ENCODE measurements at regions not wholly inside any gene's neighbourhood (a gene's known extent, or its start where the extent isn't known, plus 50 kb on each side); places are given as distances from the start of the nearest gene placed in this dataset.

DNA sequence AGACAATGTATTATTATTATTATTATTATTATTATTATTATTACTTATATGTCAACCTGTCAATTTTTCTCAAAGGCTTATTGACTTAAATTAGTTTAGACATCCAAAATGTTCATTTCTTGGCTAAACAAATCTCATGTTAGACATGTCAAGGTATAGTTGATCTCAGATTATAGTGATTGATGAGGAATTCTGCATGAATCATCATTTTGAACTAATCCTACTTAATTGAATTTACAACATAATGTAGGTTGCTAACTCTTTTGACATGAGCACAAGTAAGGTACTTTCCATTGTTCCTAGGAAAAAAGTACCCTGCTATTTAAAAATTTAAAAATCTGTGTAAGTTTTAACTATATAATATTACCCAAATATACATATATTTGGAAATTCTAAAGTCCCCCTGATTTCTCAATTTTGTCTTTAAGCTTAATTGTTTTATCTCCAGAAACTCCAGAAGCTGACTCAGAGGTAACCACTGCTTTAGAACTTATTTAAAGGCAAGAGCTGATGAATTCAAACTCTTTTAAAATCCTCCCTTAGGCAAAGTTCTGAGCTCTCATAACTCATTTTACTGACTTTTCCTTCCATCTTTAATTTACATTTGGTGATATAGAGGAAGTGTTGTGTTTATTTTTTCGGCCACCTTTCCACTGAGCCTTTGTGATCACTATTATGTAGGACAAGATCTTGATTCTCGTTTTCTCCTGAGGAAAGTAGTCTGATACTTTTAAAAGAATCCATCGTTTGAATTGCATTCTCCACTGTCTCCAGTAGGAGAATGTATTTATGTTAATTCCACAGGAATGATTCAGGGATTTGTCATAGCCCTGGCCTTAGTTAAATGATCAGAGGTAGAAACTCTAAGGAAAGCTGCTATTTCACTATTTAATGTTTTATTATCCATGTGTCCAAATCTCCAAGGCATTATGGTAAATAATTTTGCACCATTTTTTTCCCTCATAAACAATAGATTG lies 1304.5 kb downstream of the AACS start:
- Histone ChIP-seq H3K9me3 (ENCODE audit: control insufficient read depth, insufficient read depth, low read length) (no peaks in the 10 kb centered on the region), H3K36me3 (ENCODE audit: insufficient read depth, low read length) (no peaks in the 10 kb centered on the region)

DNA sequence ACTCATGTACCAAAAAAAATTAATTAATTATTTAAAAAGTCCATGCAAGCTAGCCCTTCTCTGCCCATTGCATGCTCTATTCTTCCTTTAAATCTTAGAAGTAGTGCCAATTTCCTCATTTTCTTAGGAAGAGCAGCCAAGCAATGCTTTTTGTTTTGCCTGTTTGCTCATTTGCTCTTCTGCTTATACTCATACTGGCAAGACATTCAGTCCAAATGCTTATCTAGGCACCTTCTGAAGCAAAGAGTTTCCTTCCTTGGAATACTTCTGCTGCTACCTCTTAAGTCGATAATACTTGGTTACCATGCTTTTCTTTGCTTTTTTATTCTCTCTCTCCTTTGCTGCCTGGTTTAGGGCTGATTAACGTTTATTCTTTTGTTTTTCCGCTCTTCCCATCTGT lies 1318.3 kb downstream of the AACS start:
- no peaks in the 10 kb centered on the region; the same call in 1 of the 2 replicates for H3K9me3 ChIP-seq (ENCODE audit: control insufficient read depth, insufficient read depth, low read length)

More for the DNA sequence above, 1304.5 kb downstream of the AACS start:
- no peak overlapping the region for H3K9ac ChIP-seq (ENCODE audit: low read depth, low read length)
- H3K4me1 ChIP-seq (ENCODE audit: insufficient read depth, low read length): peaks cover 8% of the 10 kb centered on the region; the same call in 1 of the 2 replicates

GRCh38 chr12:126384026-126384564 lies 1318.9 kb downstream of the AACS start:
- H3K4me1 ChIP-seq (ENCODE audit: insufficient read depth, low read length): peaks cover 14% of the 10 kb centered on the region; the same call in 1 of the 2 replicates
- no peaks in the 10 kb centered on the region for H3K36me3 ChIP-seq (ENCODE audit: insufficient read depth, low read length)
- H3K9me3 ChIP-seq (ENCODE audit: control insufficient read depth, insufficient read depth, low read length): no peaks in the 10 kb centered on the region; the same call in 1 of the 2 replicates
- H3K9ac ChIP-seq (ENCODE audit: low read depth, low read length): no peak overlapping the region

More for the DNA sequence above, 1318.3 kb downstream of the AACS start:
- Histone ChIP-seq H3K4me1 (ENCODE audit: insufficient read depth, low read length) (peaks cover 14% of the 10 kb centered on the region; the same call in 1 of the 2 replicates), H3K36me3 (ENCODE audit: insufficient read depth, low read length) (no peaks in the 10 kb centered on the region), H3K9ac (ENCODE audit: low read depth, low read length) (no peak overlapping the region)

DNA sequence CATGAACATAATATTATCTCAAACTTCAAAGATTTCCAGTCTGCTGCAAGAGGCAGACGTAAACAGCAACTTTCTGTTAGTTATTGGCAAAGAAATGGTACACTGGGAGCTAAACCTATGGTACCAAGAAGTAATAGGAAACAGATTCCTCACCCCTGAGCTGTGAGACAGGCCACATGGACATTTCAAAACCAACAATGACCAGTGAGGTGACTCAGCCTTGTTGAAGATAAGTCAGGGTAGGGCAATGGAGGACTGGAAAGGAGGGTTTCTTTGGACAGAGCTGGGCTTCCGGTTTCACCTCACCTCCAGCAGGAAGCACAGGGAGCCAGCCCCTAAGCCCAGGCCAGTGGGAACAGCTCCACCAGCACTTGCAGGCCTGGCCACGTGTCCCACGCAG lies 1320.5 kb downstream of the AACS start:
- peaks cover 9% of the 10 kb centered on the region; the same call in 1 of the 2 replicates for H3K4me1 ChIP-seq (ENCODE audit: insufficient read depth, low read length)
- no peak overlapping the region for H3K9ac ChIP-seq (ENCODE audit: low read depth, low read length)
- no peaks in the 10 kb centered on the region for H3K36me3 ChIP-seq (ENCODE audit: insufficient read depth, low read length)
- H3K9me3 ChIP-seq (ENCODE audit: control insufficient read depth, insufficient read depth, low read length): no peaks in the 10 kb centered on the region; the same call in 1 of the 2 replicates

DNA sequence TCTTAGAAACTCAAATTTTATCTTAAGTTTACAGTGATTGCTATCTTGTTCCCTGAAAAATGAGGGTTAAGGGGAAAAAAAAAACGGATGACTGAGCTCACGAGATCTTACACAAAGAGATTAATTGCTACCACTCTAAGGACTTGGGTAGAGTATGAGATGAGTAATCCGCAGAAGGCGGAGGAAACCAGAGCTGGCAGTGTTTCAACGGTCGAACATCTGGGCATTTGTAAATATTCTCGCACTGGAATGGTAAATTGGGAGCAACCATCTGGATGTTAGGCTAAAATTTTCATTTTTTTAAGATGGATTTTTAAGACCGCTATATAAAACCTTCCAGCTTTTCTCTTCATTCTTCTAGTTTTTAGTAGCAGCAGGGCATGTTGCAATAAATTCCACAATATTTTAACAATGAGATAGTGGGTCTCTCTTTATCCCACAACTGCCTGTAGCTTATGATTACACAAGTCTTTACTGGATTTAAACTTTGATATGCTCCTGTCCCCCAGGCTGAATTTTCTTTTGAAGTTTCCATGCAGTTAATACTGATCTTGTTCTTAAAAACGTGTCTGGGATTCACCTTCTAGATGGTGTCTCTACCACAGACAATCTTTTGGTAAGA lies 1324.1 kb downstream of the AACS start:
- H3K9me3 ChIP-seq (ENCODE audit: control insufficient read depth, insufficient read depth, low read length): no peaks in the 10 kb centered on the region
- peaks cover 9% of the 10 kb centered on the region; the same call in 1 of the 2 replicates for H3K4me1 ChIP-seq (ENCODE audit: insufficient read depth, low read length)
- H3K36me3 ChIP-seq (ENCODE audit: insufficient read depth, low read length): no peaks in the 10 kb centered on the region
- no peak overlapping the region for H3K9ac ChIP-seq (ENCODE audit: low read depth, low read length)

DNA sequence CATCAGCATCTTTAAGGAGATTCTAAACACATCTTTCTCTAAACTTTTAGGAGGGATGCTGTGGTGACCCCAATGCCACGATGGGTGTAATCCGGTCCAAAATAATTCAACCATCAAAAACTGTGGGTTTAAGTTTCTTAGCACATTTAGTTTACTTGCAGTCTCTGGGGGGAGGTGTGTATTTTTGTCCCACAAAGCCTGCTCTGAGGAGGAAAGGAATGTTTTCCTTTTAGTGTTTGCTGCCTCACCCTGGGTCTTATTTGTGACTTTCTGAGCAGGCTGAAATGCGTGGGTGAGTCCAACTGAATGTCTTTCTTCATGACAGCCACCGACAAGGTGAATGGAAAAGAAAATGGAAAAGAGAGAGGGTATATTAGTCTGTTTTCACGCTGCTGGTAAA lies 1324.7 kb downstream of the AACS start:
- Histone ChIP-seq H3K9me3 (ENCODE audit: control insufficient read depth, insufficient read depth, low read length) (no peaks in the 10 kb centered on the region), H3K9ac (ENCODE audit: low read depth, low read length) (no peak overlapping the region), H3K4me1 (ENCODE audit: insufficient read depth, low read length) (peaks cover 5% of the 10 kb centered on the region; the same call in 1 of the 2 replicates), H3K36me3 (ENCODE audit: insufficient read depth, low read length) (no peaks in the 10 kb centered on the region)

GRCh38 chr12:126390969-126391566 lies 1325.8 kb downstream of the AACS start:
- no peaks in the 10 kb centered on the region for H3K4me1 ChIP-seq (ENCODE audit: insufficient read depth, low read length)
- H3K36me3 ChIP-seq (ENCODE audit: insufficient read depth, low read length): no peaks in the 10 kb centered on the region
- H3K9me3 ChIP-seq (ENCODE audit: control insufficient read depth, insufficient read depth, low read length): no peaks in the 10 kb centered on the region
- H3K9ac ChIP-seq (ENCODE audit: low read depth, low read length): no peak overlapping the region

DNA sequence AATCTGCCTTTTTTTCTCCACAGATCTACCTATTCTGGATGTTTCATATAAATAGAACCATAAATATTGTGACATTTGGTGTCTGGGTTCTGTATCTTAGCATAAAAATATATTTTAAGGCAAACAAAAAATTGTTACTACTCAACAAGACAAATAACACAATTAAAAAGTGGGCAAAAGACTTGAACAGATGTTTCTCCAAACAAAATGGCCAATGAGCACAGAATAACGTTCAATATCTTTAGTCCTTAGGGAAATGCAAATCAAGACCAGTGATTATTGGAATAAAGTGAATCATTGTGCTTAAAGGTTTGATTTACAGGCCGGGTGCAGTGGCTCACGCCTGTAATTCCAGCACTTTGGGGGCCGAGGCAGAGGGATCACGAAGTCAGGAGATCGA lies 1331.3 kb downstream of the AACS start:
- H3K36me3 ChIP-seq (ENCODE audit: insufficient read depth, low read length): no peaks in the 10 kb centered on the region
- no peak overlapping the region for H3K9ac ChIP-seq (ENCODE audit: low read depth, low read length)
- no peaks in the 10 kb centered on the region for H3K4me1 ChIP-seq (ENCODE audit: insufficient read depth, low read length)
- 0 out of 2 replicates have a peak, but pooled peaks cover 4% of the 10 kb centered on the region for H3K9me3 ChIP-seq (ENCODE audit: control insufficient read depth, insufficient read depth, low read length)

DNA sequence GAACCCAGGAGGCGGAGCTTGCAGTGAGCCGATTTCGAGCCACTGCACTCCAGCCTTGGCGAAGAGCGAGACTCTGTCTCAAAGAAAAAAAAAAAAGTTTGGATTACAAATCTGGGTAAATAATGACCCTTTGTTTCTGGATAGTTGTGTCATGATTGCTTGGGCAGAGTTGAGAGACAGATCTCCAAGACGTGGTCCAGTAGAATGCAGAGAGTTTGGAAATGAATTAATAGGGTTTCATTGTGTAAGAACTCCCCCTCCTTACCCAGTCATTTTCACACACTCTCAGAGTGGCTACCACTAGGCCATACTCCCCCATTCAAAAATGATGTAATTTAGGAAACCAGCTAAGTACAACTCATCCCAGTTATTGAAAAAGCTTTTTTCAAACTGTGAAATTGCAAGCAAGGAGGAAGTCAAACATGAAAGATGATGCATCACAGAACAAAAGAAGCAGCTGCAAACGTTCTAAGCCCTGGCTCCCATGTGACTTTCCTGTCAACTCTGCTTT lies 1331.9 kb downstream of the AACS start:
- Histone ChIP-seq H3K4me1 (ENCODE audit: insufficient read depth, low read length) (no peaks in the 10 kb centered on the region), H3K9ac (ENCODE audit: low read depth, low read length) (no peak overlapping the region), H3K9me3 (ENCODE audit: control insufficient read depth, insufficient read depth, low read length) (0 out of 2 replicates have a peak, but pooled peaks cover 4% of the 10 kb centered on the region), H3K36me3 (ENCODE audit: insufficient read depth, low read length) (no peaks in the 10 kb centered on the region)

DNA sequence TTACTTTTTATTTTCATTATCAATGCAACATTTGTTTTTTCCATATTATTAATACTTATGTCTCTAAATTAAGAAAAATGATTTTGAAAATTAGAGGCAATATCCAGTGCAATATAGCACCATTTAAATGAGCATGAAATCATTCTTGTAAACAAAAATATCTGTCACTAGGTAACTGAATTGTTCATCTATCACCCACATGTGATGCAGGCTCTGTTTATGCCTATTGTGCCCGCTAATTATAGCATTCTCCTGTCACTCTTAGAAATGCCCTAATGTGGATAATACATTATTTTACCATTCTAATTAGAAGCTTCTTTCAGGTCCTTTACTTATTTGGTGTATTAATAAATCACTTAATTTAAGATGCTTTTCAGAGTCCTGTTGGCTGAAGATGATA lies 1332.4 kb downstream of the AACS start:
- 0 out of 2 replicates have a peak, but pooled peaks cover 4% of the 10 kb centered on the region for H3K9me3 ChIP-seq (ENCODE audit: control insufficient read depth, insufficient read depth, low read length)
- H3K4me1 ChIP-seq (ENCODE audit: insufficient read depth, low read length): no peaks in the 10 kb centered on the region
- no peaks in the 10 kb centered on the region for H3K36me3 ChIP-seq (ENCODE audit: insufficient read depth, low read length)
- H3K9ac ChIP-seq (ENCODE audit: low read depth, low read length): no peak overlapping the region

DNA sequence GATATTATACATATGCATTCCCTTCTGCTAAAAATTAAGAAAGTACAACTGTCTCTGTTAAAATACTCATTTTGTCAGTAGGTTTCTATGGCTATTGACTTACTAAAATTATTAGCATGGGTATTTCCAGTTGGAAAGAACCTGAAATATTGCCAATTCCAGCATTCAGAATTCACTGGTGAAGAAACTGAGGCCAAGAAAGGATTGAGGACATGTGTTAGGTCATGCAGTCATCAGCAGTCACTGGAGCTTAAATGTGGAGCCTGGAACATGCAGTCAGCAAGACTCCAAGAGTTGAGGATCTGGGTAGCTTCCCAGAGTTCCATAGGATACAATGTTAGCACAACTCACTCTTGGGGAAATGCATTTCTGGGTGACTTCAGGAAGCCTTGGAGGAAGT lies 1335.6 kb downstream of the AACS start:
- Histone ChIP-seq H3K36me3 (ENCODE audit: insufficient read depth, low read length) (no peaks in the 10 kb centered on the region), H3K4me1 (ENCODE audit: insufficient read depth, low read length) (no peaks in the 10 kb centered on the region), H3K9ac (ENCODE audit: low read depth, low read length) (no peak overlapping the region), H3K9me3 (ENCODE audit: control insufficient read depth, insufficient read depth, low read length) (0 out of 2 replicates have a peak, but pooled peaks cover 4% of the 10 kb centered on the region)

GRCh38 chr12:126404293-126404881 lies 1339.2 kb downstream of the AACS start:
- H3K36me3 ChIP-seq (ENCODE audit: insufficient read depth, low read length): no peaks in the 10 kb centered on the region
- H3K9ac ChIP-seq (ENCODE audit: low read depth, low read length): no peak overlapping the region
- no peaks in the 10 kb centered on the region for H3K4me1 ChIP-seq (ENCODE audit: insufficient read depth, low read length)
- H3K9me3 ChIP-seq (ENCODE audit: control insufficient read depth, insufficient read depth, low read length): no peaks in the 10 kb centered on the region

- Histone ChIP-seq H3K36me3 (ENCODE audit: insufficient read depth, low read length) (no peaks in the 10 kb centered on the region), H3K9me3 (ENCODE audit: control insufficient read depth, insufficient read depth, low read length) (no peaks in the 10 kb centered on the region), H3K9ac (ENCODE audit: low read depth, low read length) (no peak overlapping the region), H3K4me1 (ENCODE audit: insufficient read depth, low read length) (peaks cover 15% of the 10 kb centered on the region; the same call in 1 of the 2 replicates)
Measured at GRCh38 chr12:126418400-126418799, 1353.2 kb downstream of the AACS start.

Data from ES-I3 (cell line).